Lung (tissue), 11 donors: ENCODE measurements at regions not wholly inside any gene's neighbourhood (a gene's known extent, or its start where the extent isn't known, plus 50 kb on each side); places are given as distances from the start of the nearest gene placed in this dataset.

ENCODE experiments used
- ATAC-seq: fragments of 200-7000 bp; cut with Tn5 transposase; one replicate; pipeline ENCODE4 v1.9.1; 2020; ENCODE audit warnings: moderate number of reproducible peaks; ENCODE audit not compliant: insufficient read depth, low FRiP score
- DNase-seq, 3 donors: peaks; one replicate each; pipeline ENCODE4 v3.0.0-alpha.2; 2013 to 2017
- H3K27ac ChIP-seq, 2 donors: one replicate each; pipeline ENCODE4 v1.5.1; 2013; ENCODE audit warnings: mild to moderate bottlenecking in 2 of 2, moderate library complexity in 2 of 2, control low read depth in 1 of 2, inconsistent platforms in 1 of 2, low read depth in 1 of 2, low read length in 1 of 2
- H3K27me3 ChIP-seq, 3 donors: one replicate each; pipeline ENCODE4 v1.5.1; 2013; ENCODE audit warnings: low read length in 2 of 3; ENCODE audit not compliant: control insufficient read depth in 3 of 3, insufficient read depth in 3 of 3
- H3K36me3 ChIP-seq, 4 donors: one replicate each; pipeline ENCODE4 v1.5.1; 2013; ENCODE audit warnings: low read length in 4 of 4, mild to moderate bottlenecking in 1 of 4, moderate library complexity in 1 of 4; ENCODE audit not compliant: control insufficient read depth in 4 of 4, insufficient read depth in 4 of 4
- H3K4me1 ChIP-seq, 5 donors: one replicate each; pipeline ENCODE4 v1.5.1; 2013; ENCODE audit warnings: low read length in 5 of 5, mild to moderate bottlenecking in 2 of 5, moderate library complexity in 1 of 5; ENCODE audit not compliant: control insufficient read depth in 5 of 5, insufficient read depth in 5 of 5
- H3K4me3 ChIP-seq: one replicate; pipeline ENCODE4 v1.5.1; 2013; ENCODE audit warnings: mild to moderate bottlenecking, control low read depth, moderate library complexity
- H3K9ac ChIP-seq, 2 donors: one replicate each; pipeline ENCODE4 v1.5.1; 2013; ENCODE audit warnings: low read length in 2 of 2, control low read depth in 1 of 2; ENCODE audit not compliant: insufficient read depth in 1 of 2
- H3K9me3 ChIP-seq, 4 donors: one replicate each; pipeline ENCODE4 v1.5.1; 2013; ENCODE audit warnings: low read length in 3 of 4, mild to moderate bottlenecking in 1 of 4, moderate library complexity in 1 of 4; ENCODE audit not compliant: control insufficient read depth in 4 of 4, insufficient read depth in 3 of 4
- CTCF ChIP-seq: IDR thresholded peaks from 2 replicates; pipeline ENCODE4 v1.5.1; 2012; ENCODE audit warnings: mild to moderate bottlenecking; ENCODE audit errors: control extremely low read depth, extremely low read depth
- WGBS, 2 donors: extraction: QIAGEN DNeasy Blood & Tissue Kit; methylation state at CpG; one replicate each; pipeline ENCODE4 v1.1.7; 2013; 5-methylcytosine and 5-hydroxymethylcytosine counted together
- donor health status: control.
- donor health status: control.
- donor health status: Bipolar disorder and iron deficiency.
- donor health status: healthy.
- donor health status: DM: yes; HTN: yes; CAD: no.

GRCh38 chr5:28404363-28405071 lies 1366.1 kb upstream of the CDH9 start:
- H3K27ac ChIP-seq: no peak overlapping the region
- no peaks in the 10 kb centered on the region for H3K36me3 ChIP-seq
- WGBS, 2 donors: 94 to 95% methylated on average over 35 of the region's 35 CpGs
- no peak for ATAC-seq
- H3K4me3 ChIP-seq: no peak overlapping the region
- DNase-seq: no peak
- H3K9me3 ChIP-seq: no peaks in the 10 kb centered on the region
- TF ChIP-seq CTCF: no peak
- peaks cover 0 to 2% (median 0%) of the 10 kb centered on the region in 5 donors for H3K4me1 ChIP-seq
- no peaks in the 10 kb centered on the region for H3K27me3 ChIP-seq
- H3K9ac ChIP-seq: no peak overlapping the region

GRCh38 chr5:28403846-28404245 lies 1365.5 kb upstream of the CDH9 start:
- no peaks in the 10 kb centered on the region for H3K9me3 ChIP-seq
- H3K36me3 ChIP-seq: no peaks in the 10 kb centered on the region
- no peak overlapping the region for H3K27ac ChIP-seq
- no peak for TF ChIP-seq CTCF
- ATAC-seq (no peak), DNase-seq (peak in 1 of 3 donors; percentile 0)
- H3K9ac ChIP-seq: no peak overlapping the region
- peaks cover 0 to 2% (median 0%) of the 10 kb centered on the region in 5 donors for H3K4me1 ChIP-seq
- 83 to 89% methylated on average over 5 of the region's 5 CpGs for WGBS, 2 donors
- H3K4me3 ChIP-seq: no peak overlapping the region
- no peaks in the 10 kb centered on the region for H3K27me3 ChIP-seq

- H3K9ac ChIP-seq: no peak overlapping the region
- 77 to 86% methylated on average over 3 of the region's 3 CpGs for WGBS, 2 donors
Observed at GRCh38 chr5:28402590-28403301, 1364.4 kb upstream of the CDH9 start.

More at GRCh38 chr5:28402590-28403301, 1364.4 kb upstream of the CDH9 start:
- H3K9me3 ChIP-seq: no peaks in the 10 kb centered on the region
- DNase-seq (no peak), ATAC-seq (no peak)
- no peak overlapping the region for H3K27ac ChIP-seq
- H3K4me1 ChIP-seq: peaks cover 0 to 2% (median 0%) of the 10 kb centered on the region in 5 donors
- H3K4me3 ChIP-seq: no peak overlapping the region
- TF ChIP-seq CTCF: no peak
- H3K36me3 ChIP-seq: no peaks in the 10 kb centered on the region
- H3K27me3 ChIP-seq: no peaks in the 10 kb centered on the region
